Body of pancreas (tissue), 4 donors: ENCODE measurements at regions not wholly inside any gene's neighbourhood (a gene's known extent, or its start where the extent isn't known, plus 50 kb on each side); places are given as distances from the start of the nearest gene placed in this dataset.

Experiments used
- ATAC-seq: fragments of 150-250 bp; one replicate; pipeline ENCODE4 v1.9.1; 2016
- DNase-seq, 4 donors: peaks; one replicate each; pipeline ENCODE4 v3.0.0-alpha.2; 2019
- H3K27ac ChIP-seq, 4 donors: fragments of 200-600 bp; sonication (generic); 1 replicate in 3 of 4; 2 replicates in 1 of 4; pipeline versions ENCODE4 v1.5.1 to v1.6.1; 2016 to 2019; ENCODE audit warnings: mild to moderate bottlenecking in 1 of 4, mixed read lengths in 1 of 4, moderate library complexity in 1 of 4
- H3K27me3 ChIP-seq, 2 donors: fragments of 200-600 bp; sonication (generic); one replicate each; pipeline ENCODE4 v1.6.0; 2016; ENCODE audit warnings: mild to moderate bottlenecking in 1 of 2
- H3K36me3 ChIP-seq, 2 donors: fragments of 200-600 bp; sonication (generic); replicated peaks in 1 of 2; 2 replicates each; pipeline ENCODE4 v1.5.1; 2016; ENCODE audit warnings: low read depth in 2 of 2; ENCODE audit not compliant: insufficient read depth in 1 of 2
- H3K4me1 ChIP-seq: fragments of 200-600 bp; sonication (generic); one replicate; pipeline ENCODE4 v1.6.0; 2016
- H3K4me3 ChIP-seq, 2 donors: fragments of 200-600 bp; sonication (generic); 1 replicate in 1 of 2; 2 replicates in 1 of 2; pipeline ENCODE4 v1.5.1; 2016 to 2019
- H3K9me3 ChIP-seq, 3 donors: fragments of 200-600 bp; sonication (generic); 1 replicate in 2 of 3; 2 replicates in 1 of 3; pipeline ENCODE4 v1.5.1; 2016
- CTCF ChIP-seq, 7 experiments: fragments of 450-650 bp in 4 of 7; fragments of 200-600 bp in 3 of 7; sonication (generic) in 3 of 7; IDR thresholded peaks; one replicate each; pipeline ENCODE4 v1.5.1; 2016 to 2019; ENCODE audit warnings: antibody characterized with exemption in 7 of 7
- POLR2A ChIP-seq, 3 donors: fragments of 450-650 bp; IDR thresholded peaks; one replicate each; pipeline ENCODE4 v1.6.1; 2016; ENCODE audit warnings: antibody characterized with exemption in 3 of 3, mild to moderate bottlenecking in 2 of 3
- WGBS, 2 donors: methylation state at CpG; one replicate each; pipeline ENCODE4 v1.1.5; 2017; 5-methylcytosine and 5-hydroxymethylcytosine counted together
- intact Hi-C: fragments of 100-400 bp; cut with DNase I; formaldehyde crosslinking; loops from one replicate; pipeline ENCODE4 v1.15.1; 2023

DNA sequence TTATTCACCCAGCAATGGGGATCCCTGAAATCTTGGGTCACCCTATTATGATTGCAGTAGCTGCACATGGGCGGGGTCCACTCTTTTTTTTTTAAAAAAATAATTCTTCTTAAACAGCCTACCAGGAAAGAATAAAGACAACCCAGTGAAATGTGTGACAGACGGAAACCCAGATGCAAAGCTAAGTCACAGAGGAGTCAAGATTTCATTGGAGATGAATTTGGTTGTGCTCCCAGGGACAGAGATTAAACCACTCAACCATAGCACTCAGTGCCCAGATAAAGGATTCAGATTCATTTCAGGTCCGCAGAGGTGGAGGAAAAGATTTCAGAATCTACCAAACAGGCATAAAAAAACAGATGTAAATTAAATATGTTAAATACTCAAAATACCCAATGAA, 583.5 kb upstream of the ZP4 start:
- ATAC-seq: no peak
- H3K27ac ChIP-seq: no peak overlapping the region
- no peaks in the 10 kb centered on the region for H3K4me1 ChIP-seq
- H3K36me3 ChIP-seq: no peaks in the 10 kb centered on the region
- intact Hi-C loops: no loop called here
- DNase-seq: no peak
- no peak overlapping the region for H3K4me3 ChIP-seq
- TF ChIP-seq CTCF (IDR thresholded peaks at IDR 0.05) (no peak), POLR2A (IDR thresholded peaks at IDR 0.05) (no peak)
- 25 to 65% methylated on average over 3 of the region's 3 CpGs for WGBS, 2 donors
- no peaks in the 10 kb centered on the region for H3K9me3 ChIP-seq
- H3K27me3 ChIP-seq: no peaks in the 10 kb centered on the region

GRCh38 chr1:238469146-238469631, 578.5 kb upstream of the ZP4 start:
- intact Hi-C loops: no loop called here
- H3K36me3 ChIP-seq: no peaks in the 10 kb centered on the region
- no peak for TF ChIP-seq POLR2A (IDR thresholded peaks at IDR 0.05)
- TF ChIP-seq CTCF (IDR thresholded peaks at IDR 0.05): no peak
- WGBS, 2 donors: 62 to 65% methylated on average over 4 of the region's 4 CpGs
- no peaks in the 10 kb centered on the region for H3K4me1 ChIP-seq
- no peaks in the 10 kb centered on the region for H3K27me3 ChIP-seq
- no peak overlapping the region for H3K27ac ChIP-seq
- no peaks in the 10 kb centered on the region for H3K9me3 ChIP-seq
- ATAC-seq: no peak
- no peak overlapping the region for H3K4me3 ChIP-seq
- DNase-seq: no peak

DNA sequence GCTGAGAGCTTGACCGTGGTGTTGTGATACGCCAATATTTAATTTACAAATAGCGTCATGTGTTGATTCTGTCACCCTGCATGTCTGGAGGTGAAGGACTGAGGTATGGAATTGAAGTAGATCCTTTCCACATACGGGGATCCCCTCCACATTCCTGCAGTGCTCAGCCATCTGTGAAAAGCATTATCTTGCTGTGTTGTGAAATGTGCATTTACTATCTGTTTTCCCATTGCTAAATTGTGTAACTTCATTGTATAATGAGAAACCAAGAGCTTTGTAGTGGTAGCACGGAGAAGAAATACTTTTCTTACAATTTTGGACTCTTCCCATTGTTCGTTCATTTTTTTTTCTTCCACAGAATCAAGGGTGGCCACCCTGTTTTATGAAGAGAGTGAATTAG, 577.3 kb upstream of the ZP4 start:
- WGBS, 2 donors: 89 to 92% methylated on average over 6 of the region's 6 CpGs

DNA sequence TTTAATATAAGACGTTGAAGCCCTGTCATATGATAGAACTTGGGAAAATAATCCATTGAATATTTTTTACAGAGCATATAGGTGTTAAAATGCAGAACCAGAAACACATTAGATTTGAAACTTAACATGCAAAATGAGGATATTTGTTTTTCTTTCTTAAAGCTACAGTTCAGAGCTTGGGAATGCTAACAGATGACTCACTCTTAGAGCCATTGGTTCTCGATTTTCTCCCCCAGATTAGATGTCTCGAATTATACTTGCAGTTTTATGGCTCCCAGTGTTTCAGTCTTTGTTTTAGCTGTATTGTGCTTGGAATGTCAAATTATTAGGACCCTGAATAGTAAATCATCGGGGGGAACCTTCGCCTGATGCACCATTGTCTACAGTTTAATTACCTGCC, 575.7 kb upstream of the ZP4 start:
- 55 to 65% methylated on average over 5 of the region's 5 CpGs for WGBS, 2 donors
- intact Hi-C loops: no loop called here

More for the DNA sequence above, 577.3 kb upstream of the ZP4 start:
- Histone ChIP-seq H3K4me1 (no peaks in the 10 kb centered on the region), H3K4me3 (no peak overlapping the region), H3K27me3 (no peaks in the 10 kb centered on the region), H3K9me3 (no peaks in the 10 kb centered on the region), H3K27ac (no peak overlapping the region), H3K36me3 (no peaks in the 10 kb centered on the region)
- intact Hi-C loops: no loop called here
- no peak for ATAC-seq
- no peak for TF ChIP-seq POLR2A (IDR thresholded peaks at IDR 0.05)
- TF ChIP-seq CTCF (IDR thresholded peaks at IDR 0.05): no peak
- DNase-seq: no peak

More for the DNA sequence above, 575.7 kb upstream of the ZP4 start:
- no peaks in the 10 kb centered on the region for H3K36me3 ChIP-seq
- H3K27me3 ChIP-seq: no peaks in the 10 kb centered on the region
- ATAC-seq (no peak), DNase-seq (no peak)
- no peak for TF ChIP-seq POLR2A (IDR thresholded peaks at IDR 0.05)
- TF ChIP-seq CTCF (IDR thresholded peaks at IDR 0.05): no peak
- H3K27ac ChIP-seq: no peak overlapping the region
- H3K4me3 ChIP-seq: no peak overlapping the region
- no peaks in the 10 kb centered on the region for H3K4me1 ChIP-seq
- H3K9me3 ChIP-seq: no peaks in the 10 kb centered on the region
